PC-3 (cell line): ENCODE measurements at regions not wholly inside any gene's neighbourhood (a gene's known extent, or its start where the extent isn't known, plus 50 kb on each side); places are given as distances from the start of the nearest gene placed in this dataset.

Experiments
- CTCF ChIP-seq: fragments of 300-600 bp; sonication (generic); conservative IDR thresholded peaks from 2 replicates; pipeline ENCODE4 v1.5.1; 2017; ENCODE audit warnings: antibody characterized with exemption, low read depth, mild to moderate bottlenecking, low read length
- EZH2 ChIP-seq: fragments of 300-600 bp; sonication (generic); IDR thresholded peaks from one replicate; pipeline ENCODE4 v1.6.1; 2017; ENCODE audit warnings: antibody characterized with exemption, mild to moderate bottlenecking, low read length; ENCODE audit not compliant: unreplicated experiment
- EZH2phosphoT487 ChIP-seq: fragments of 300-600 bp; sonication (generic); IDR thresholded peaks from 2 replicates; pipeline ENCODE4 v1.6.1; 2018; ENCODE audit warnings: mild to moderate bottlenecking, antibody characterized with exemption, low read length, borderline replicate concordance

- no peak for TF ChIP-seq CTCF
- no peak for TF ChIP-seq EZH2
- no peak for TF ChIP-seq EZH2phosphoT487
Observed at GRCh38 chr2:234247453-234248180, 197.1 kb downstream of the SPP2 start.
